OCI-LY7 (cell line): ENCODE measurements at regions not wholly inside any gene's neighbourhood (a gene's known extent, or its start where the extent isn't known, plus 50 kb on each side); places are given as distances from the start of the nearest gene placed in this dataset.

Source experiments
- EZH2phosphoT487 ChIP-seq: fragments of 200-600 bp; sonication (generic); IDR thresholded peaks from 2 replicates; pipeline ENCODE4 v1.6.1; 2018; ENCODE audit warnings: low read depth, borderline replicate concordance, mild to moderate bottlenecking, mixed run types, antibody characterized with exemption, low read length, moderate library complexity, mixed read lengths
- TF ChIP-seq, protein P1 (sequence below): fragments of 200-600 bp; sonication (generic); conservative IDR thresholded peaks from 2 replicates; pipeline ENCODE4 v1.5.1; 2014; ENCODE audit warnings: mild to moderate bottlenecking, antibody characterized with exemption, low read length, moderate library complexity, mixed read lengths

DNA sequence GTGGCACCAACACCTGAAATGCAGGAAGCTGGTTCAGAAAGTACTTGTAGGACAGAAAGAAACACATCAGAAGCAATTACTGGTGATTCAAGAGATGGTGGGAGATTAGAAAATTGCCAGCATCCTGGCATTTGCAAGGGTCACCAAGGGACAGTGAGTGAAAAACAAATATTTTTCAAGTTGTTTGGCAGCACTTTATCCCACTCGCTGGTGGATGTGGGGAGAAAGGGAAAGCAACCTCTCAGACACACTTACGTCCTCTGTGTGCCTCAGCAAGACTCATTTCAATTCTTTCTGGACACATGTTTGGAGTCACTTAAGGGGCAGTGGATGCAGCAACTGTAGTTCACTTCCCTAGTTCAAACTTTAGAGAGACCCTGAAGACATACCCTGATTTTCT is 440.4 kb upstream of the GHITM start:
- TF ChIP-seq, protein P1, sequence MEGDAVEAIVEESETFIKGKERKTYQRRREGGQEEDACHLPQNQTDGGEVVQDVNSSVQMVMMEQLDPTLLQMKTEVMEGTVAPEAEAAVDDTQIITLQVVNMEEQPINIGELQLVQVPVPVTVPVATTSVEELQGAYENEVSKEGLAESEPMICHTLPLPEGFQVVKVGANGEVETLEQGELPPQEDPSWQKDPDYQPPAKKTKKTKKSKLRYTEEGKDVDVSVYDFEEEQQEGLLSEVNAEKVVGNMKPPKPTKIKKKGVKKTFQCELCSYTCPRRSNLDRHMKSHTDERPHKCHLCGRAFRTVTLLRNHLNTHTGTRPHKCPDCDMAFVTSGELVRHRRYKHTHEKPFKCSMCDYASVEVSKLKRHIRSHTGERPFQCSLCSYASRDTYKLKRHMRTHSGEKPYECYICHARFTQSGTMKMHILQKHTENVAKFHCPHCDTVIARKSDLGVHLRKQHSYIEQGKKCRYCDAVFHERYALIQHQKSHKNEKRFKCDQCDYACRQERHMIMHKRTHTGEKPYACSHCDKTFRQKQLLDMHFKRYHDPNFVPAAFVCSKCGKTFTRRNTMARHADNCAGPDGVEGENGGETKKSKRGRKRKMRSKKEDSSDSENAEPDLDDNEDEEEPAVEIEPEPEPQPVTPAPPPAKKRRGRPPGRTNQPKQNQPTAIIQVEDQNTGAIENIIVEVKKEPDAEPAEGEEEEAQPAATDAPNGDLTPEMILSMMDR: no peak
- TF ChIP-seq EZH2phosphoT487: no peak
